NB4 (cell line): ENCODE measurements at regions not wholly inside any gene's neighbourhood (a gene's known extent, or its start where the extent isn't known, plus 50 kb on each side); places are given as distances from the start of the nearest gene placed in this dataset.

Experiments used
- DNase-seq: peaks from one replicate; pipeline ENCODE4 v3.0.0; 2010; ENCODE audit warnings: low read depth
- H3K4me3 ChIP-seq: one replicate; pipeline ENCODE4 v1.5.1; 2011; ENCODE audit warnings: mild to moderate bottlenecking, low read depth, low read length, moderate library complexity
- MAX ChIP-seq: IDR thresholded peaks from 2 replicates; pipeline ENCODE4 v1.6.1; 2011; ENCODE audit warnings: low read depth, low read length
- MYC ChIP-seq: IDR thresholded peaks from 2 replicates; pipeline ENCODE4 v1.6.1; 2011; ENCODE audit warnings: low read depth, low read length
- POLR2A ChIP-seq: IDR thresholded peaks from 2 replicates; pipeline ENCODE4 v1.6.1; 2011; ENCODE audit warnings: mild to moderate bottlenecking; ENCODE audit not compliant: insufficient read length; ENCODE audit errors: extremely low read depth
- TF ChIP-seq, protein P1 (sequence below): IDR thresholded peaks from one replicate; pipeline ENCODE4 v1.5.1; 2012; ENCODE audit warnings: low read depth, low read length

GRCh38 chr15:61421470-61421869, 192.4 kb upstream of the RORA start:
- no peak for DNase-seq
- TF ChIP-seq, protein P1, sequence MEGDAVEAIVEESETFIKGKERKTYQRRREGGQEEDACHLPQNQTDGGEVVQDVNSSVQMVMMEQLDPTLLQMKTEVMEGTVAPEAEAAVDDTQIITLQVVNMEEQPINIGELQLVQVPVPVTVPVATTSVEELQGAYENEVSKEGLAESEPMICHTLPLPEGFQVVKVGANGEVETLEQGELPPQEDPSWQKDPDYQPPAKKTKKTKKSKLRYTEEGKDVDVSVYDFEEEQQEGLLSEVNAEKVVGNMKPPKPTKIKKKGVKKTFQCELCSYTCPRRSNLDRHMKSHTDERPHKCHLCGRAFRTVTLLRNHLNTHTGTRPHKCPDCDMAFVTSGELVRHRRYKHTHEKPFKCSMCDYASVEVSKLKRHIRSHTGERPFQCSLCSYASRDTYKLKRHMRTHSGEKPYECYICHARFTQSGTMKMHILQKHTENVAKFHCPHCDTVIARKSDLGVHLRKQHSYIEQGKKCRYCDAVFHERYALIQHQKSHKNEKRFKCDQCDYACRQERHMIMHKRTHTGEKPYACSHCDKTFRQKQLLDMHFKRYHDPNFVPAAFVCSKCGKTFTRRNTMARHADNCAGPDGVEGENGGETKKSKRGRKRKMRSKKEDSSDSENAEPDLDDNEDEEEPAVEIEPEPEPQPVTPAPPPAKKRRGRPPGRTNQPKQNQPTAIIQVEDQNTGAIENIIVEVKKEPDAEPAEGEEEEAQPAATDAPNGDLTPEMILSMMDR: no peak
- no peak for TF ChIP-seq MYC
- TF ChIP-seq MAX: no peak
- no peak for TF ChIP-seq POLR2A
- H3K4me3 ChIP-seq: no peak overlapping the region

- no peak overlapping the region for H3K4me3 ChIP-seq
- no peak for TF ChIP-seq MYC
- TF ChIP-seq, protein P1: no peak
- no peak for TF ChIP-seq MAX
- no peak for TF ChIP-seq POLR2A
- no peak for DNase-seq
Observed at GRCh38 chr15:61420546-61420945, 191.4 kb upstream of the RORA start.

DNA sequence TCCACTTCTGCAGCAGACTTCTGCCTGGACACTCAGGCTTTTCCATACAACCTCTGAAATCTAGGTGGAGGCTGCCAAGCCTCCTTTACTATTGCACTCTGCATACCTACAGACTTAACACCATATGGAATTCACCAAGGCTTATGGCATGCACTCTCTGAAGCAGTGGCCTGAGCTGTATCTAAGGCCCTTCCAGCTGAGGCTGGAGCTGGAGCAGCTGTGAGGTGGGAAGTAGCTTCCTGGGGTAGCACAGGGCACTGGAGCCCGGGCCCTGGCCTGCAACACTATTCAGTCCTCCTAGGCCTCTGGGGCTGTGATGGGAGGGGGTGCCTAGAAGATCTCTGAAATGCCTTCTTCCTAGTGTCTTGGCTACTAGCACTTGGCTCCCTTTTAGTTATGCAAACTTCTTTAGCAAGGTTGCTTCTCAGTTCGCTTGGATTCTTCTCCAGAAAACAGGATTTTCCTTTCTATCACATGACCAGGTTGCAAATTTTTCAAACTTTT, 186.6 kb upstream of the RORA start:
- no peak for DNase-seq
- H3K4me3 ChIP-seq: no peak overlapping the region
- TF ChIP-seq POLR2A (no peak), MAX (no peak), MYC (no peak)
- TF ChIP-seq, protein P1: no peak

- TF ChIP-seq POLR2A (no peak), MYC (no peak), MAX (no peak)
- TF ChIP-seq, protein P1: no peak
- no peak for DNase-seq
- no peak overlapping the region for H3K4me3 ChIP-seq
Observed at GRCh38 chr15:61411902-61412510, 182.9 kb upstream of the RORA start.

DNA sequence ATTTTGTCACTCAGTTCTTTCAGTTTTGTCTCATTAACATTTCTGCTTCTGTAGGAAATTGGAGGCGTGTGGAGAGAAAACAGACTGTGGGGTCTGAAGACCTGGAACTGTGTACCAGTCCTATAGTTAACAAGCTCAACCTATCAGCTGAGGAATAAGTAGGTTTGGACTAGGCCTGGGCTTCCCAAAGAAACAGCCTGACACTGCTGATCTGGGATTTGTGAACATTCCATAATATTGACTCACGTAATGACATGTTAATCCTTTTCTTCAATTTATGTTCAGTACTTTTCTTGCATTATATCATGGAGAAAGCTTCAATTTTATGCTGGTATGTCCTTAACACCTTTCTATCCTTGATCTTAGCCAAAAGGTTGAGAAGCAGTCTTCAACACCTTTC, 181.6 kb upstream of the RORA start:
- no peak for DNase-seq
- TF ChIP-seq, protein P1: no peak
- TF ChIP-seq MYC (no peak), POLR2A (no peak), MAX (no peak)
- H3K4me3 ChIP-seq: no peak overlapping the region
